Kidney (tissue), 13 donors: ENCODE measurements at regions not wholly inside any gene's neighbourhood (a gene's known extent, or its start where the extent isn't known, plus 50 kb on each side); places are given as distances from the start of the nearest gene placed in this dataset.

Source experiments
- DNase-seq, 5 donors: peaks; one replicate each; pipeline ENCODE4 v3.0.0-alpha.2; 2013 to 2020
- FAIRE-seq: peaks from 2 replicates; lab custom pipeline; 2012; peaks lifted over from hg19 to GRCh38; lab: Jason Lieb, UNC
- H3K27ac ChIP-seq, 2 donors: one replicate each; pipeline ENCODE4 v1.7.0; 2013; ENCODE audit warnings: low read depth in 2 of 2, low read length in 2 of 2, inconsistent platforms in 1 of 2
- H3K27me3 ChIP-seq: one replicate; pipeline ENCODE4 v1.7.1; 2013; ENCODE audit warnings: low read length, inconsistent platforms; ENCODE audit not compliant: control insufficient read depth, insufficient read depth
- H3K36me3 ChIP-seq, 3 donors: one replicate each; pipeline versions ENCODE4 v1.7.0 to v1.7.1; 2013; ENCODE audit warnings: low read length in 3 of 3, control low read depth in 1 of 3, inconsistent platforms in 1 of 3; ENCODE audit not compliant: insufficient read depth in 3 of 3, control insufficient read depth in 2 of 3
- H3K4me1 ChIP-seq, 3 donors: one replicate each; pipeline versions ENCODE4 v1.7.0 to v1.7.1; 2013; ENCODE audit warnings: low read length in 3 of 3, inconsistent platforms in 1 of 3, low read depth in 1 of 3; ENCODE audit not compliant: control insufficient read depth in 2 of 3, insufficient read depth in 2 of 3
- H3K4me3 ChIP-seq, 3 donors: one replicate each; pipeline versions ENCODE4 v1.7.0 to v1.8.1; 2013; ENCODE audit warnings: low read length in 3 of 3, control low read depth in 1 of 3, inconsistent platforms in 1 of 3
- H3K9ac ChIP-seq, 3 donors: one replicate each; pipeline versions ENCODE4 v1.7.0 to v1.7.1; 2013; ENCODE audit warnings: low read length in 3 of 3, control low read depth in 1 of 3, inconsistent platforms in 1 of 3
- H3K9me3 ChIP-seq, 3 donors: one replicate each; pipeline versions ENCODE4 v1.7.0 to v1.7.1; 2013; ENCODE audit warnings: low read length in 3 of 3, control low read depth in 1 of 3, inconsistent platforms in 1 of 3; ENCODE audit not compliant: control insufficient read depth in 2 of 3, insufficient read depth in 1 of 3
- intact Hi-C: fragments of 100-400 bp; cut with DNase I; formaldehyde crosslinking; loops from one replicate; pipeline ENCODE4 v1.11.1; 2022
- TF ChIP-seq, protein P1 (sequence below): IDR thresholded peaks from 3 replicates; pipeline ENCODE4 v1.5.1; 2012; ENCODE audit warnings: mild to moderate bottlenecking, moderate library complexity, borderline replicate concordance; ENCODE audit not compliant: insufficient read depth; ENCODE audit errors: extremely low read depth
- donor health status: control.
- donor health status: control.
- donor health status: control.
- donor health status: control.
- donor health status: control.
- donor health status: DM: yes; HTN: yes; CAD: no.
- donor health status: Normal renal cell carcinoma (clear cell type).

DNA sequence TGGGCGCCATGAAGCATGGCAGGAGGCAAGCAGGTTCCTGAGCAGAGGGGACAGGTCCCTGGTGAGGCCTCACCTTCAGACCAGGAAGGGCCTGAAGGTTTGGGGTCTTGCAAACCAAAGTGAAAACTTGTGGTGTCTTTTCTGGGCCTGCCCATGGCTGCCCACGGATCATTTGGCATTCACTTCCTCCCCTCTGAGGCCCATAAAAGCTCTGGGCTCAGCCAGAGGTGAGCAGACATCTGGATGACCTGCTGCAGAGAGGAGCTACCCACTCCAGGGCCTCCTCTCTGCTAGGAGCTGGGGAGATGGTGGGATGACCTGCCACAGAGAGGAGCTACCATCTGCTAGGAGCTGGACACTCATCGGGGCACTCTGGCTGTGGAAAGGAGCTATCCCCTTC is 112.9 kb upstream of the TMEM18 start:
- Histone ChIP-seq H3K4me1 (no peaks in the 10 kb centered on the region), H3K27ac (no peak overlapping the region), H3K4me3 (no peak overlapping the region), H3K36me3 (no peaks in the 10 kb centered on the region), H3K27me3 (no peaks in the 10 kb centered on the region), H3K9ac (no peak overlapping the region), H3K9me3 (no peaks in the 10 kb centered on the region)
- intact Hi-C loops: no loop called here
- TF ChIP-seq, protein P1, sequence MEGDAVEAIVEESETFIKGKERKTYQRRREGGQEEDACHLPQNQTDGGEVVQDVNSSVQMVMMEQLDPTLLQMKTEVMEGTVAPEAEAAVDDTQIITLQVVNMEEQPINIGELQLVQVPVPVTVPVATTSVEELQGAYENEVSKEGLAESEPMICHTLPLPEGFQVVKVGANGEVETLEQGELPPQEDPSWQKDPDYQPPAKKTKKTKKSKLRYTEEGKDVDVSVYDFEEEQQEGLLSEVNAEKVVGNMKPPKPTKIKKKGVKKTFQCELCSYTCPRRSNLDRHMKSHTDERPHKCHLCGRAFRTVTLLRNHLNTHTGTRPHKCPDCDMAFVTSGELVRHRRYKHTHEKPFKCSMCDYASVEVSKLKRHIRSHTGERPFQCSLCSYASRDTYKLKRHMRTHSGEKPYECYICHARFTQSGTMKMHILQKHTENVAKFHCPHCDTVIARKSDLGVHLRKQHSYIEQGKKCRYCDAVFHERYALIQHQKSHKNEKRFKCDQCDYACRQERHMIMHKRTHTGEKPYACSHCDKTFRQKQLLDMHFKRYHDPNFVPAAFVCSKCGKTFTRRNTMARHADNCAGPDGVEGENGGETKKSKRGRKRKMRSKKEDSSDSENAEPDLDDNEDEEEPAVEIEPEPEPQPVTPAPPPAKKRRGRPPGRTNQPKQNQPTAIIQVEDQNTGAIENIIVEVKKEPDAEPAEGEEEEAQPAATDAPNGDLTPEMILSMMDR: no peak
- FAIRE-seq (no peak), DNase-seq (no peak)

DNA sequence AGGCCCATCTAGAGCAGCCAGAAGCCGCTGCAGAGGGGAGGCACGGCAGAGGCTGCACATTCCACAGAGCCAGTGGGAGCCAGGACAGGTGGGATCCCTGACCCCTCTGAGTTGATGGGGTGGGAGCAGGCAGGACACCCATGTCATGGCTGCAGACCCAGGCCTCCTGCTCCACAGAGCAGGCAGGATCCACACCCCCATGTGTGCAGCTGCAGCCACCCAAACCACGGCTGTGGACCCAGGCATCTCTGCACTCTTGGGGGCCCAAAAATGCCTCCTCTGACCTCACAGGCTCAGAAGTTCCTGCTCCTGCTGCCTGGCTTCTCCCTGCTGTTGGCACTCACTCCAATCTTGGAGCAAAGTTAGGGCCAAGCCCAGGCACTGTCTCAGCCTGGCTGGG is 112.3 kb upstream of the TMEM18 start:
- no peaks in the 10 kb centered on the region for H3K9me3 ChIP-seq

DNA sequence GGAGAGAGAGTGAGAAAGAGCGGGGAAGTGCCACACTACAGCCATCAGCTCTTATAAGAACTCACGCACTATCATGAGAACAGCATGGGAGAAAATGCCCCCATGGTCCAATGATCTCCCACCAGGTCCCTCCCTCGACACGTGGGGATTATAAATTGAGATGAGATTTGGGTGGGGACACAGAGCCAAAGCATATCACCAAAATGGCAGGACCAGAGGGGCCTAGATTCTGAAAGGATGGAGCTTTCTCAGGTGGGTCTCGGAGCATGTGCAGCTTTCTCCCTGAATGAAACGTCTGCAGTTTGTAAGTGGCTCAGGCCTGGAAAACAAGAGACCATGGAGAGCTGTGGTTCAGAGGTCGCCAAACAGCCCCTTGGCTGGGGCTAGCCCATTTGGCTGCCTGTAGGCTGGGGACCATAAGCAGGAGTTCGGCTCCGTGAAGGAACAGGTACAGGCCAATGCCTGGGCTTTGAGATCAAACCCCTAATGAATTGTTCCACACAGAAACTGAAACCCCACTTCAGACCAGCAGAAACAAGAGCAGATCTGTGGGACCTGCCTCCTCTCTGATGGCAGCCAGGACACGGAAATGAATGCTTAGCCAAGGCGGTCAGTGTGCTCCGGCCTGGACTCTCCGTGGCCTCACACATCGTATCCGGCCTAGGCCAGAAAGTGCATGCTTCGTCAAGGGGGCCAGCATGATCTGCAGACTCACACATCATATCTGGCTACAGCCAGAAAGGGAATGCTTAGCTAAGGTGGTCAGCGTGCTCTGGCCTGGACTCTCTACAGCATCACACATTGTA is 111.2 kb upstream of the TMEM18 start:
- FAIRE-seq: no peak
- intact Hi-C loops: no loop called here

More for the DNA sequence above, 112.3 kb upstream of the TMEM18 start:
- H3K27me3 ChIP-seq: no peaks in the 10 kb centered on the region
- DNase-seq: no peak
- intact Hi-C loops: no loop called here
- H3K36me3 ChIP-seq: no peaks in the 10 kb centered on the region
- H3K4me1 ChIP-seq: no peaks in the 10 kb centered on the region
- FAIRE-seq: no peak
- H3K9ac ChIP-seq: no peak overlapping the region
- TF ChIP-seq, protein P1: no peak
- no peak overlapping the region for H3K4me3 ChIP-seq
- no peak overlapping the region for H3K27ac ChIP-seq

More for the DNA sequence above, 111.2 kb upstream of the TMEM18 start:
- Histone ChIP-seq H3K9ac (no peak overlapping the region), H3K27ac (no peak overlapping the region), H3K9me3 (no peaks in the 10 kb centered on the region), H3K4me3 (no peak overlapping the region), H3K4me1 (no peaks in the 10 kb centered on the region), H3K36me3 (no peaks in the 10 kb centered on the region), H3K27me3 (no peaks in the 10 kb centered on the region)
- TF ChIP-seq, protein P1: no peak
- no peak for DNase-seq
